T-helper 2 cell (primary cell): ENCODE measurements at regions not wholly inside any gene's neighbourhood (a gene's known extent, or its start where the extent isn't known, plus 50 kb on each side); places are given as distances from the start of the nearest gene placed in this dataset.

ENCODE experiments used
- DNase-seq, 5 experiments: peaks; one replicate each; pipeline versions ENCODE4 v3.0.0 to v3.0.0-alpha.2; 2012 to 2022

GRCh38 chr20:21941941-21942805, 236.7 kb downstream of the PAX1 start:
- no peak for DNase-seq

- DNase-seq = no peak
Observed at GRCh38 chr20:21936720-21937380, 231.4 kb downstream of the PAX1 start.

GRCh38 chr20:21936261-21936660, 230.8 kb downstream of the PAX1 start:
- DNase-seq = no peak

GRCh38 chr20:21933526-21933925, 228.1 kb downstream of the PAX1 start:
- no peak for DNase-seq

GRCh38 chr20:21921251-21921650, 215.8 kb downstream of the PAX1 start:
- no peak for DNase-seq

GRCh38 chr20:21920211-21920610, 214.7 kb downstream of the PAX1 start:
- DNase-seq = no peak

- no peak for DNase-seq
Observed at GRCh38 chr20:21918398-21918797, 212.9 kb downstream of the PAX1 start.

- DNase-seq = no peak
Observed at GRCh38 chr20:21902391-21902790, 196.9 kb downstream of the PAX1 start.

GRCh38 chr20:21901470-21902275, 196.2 kb downstream of the PAX1 start:
- DNase-seq = no peak

- no peak for DNase-seq
Observed at GRCh38 chr20:21900431-21900830, 195.0 kb downstream of the PAX1 start.

GRCh38 chr20:21874921-21875320, 169.5 kb downstream of the PAX1 start:
- DNase-seq = no peak

GRCh38 chr20:21874127-21874526, 168.7 kb downstream of the PAX1 start:
- no peak for DNase-seq

GRCh38 chr20:21873291-21873690, 167.8 kb downstream of the PAX1 start:
- DNase-seq = no peak

GRCh38 chr20:21867811-21868210, 162.3 kb downstream of the PAX1 start:
- no peak for DNase-seq

GRCh38 chr20:21867353-21867752, 161.9 kb downstream of the PAX1 start:
- no peak for DNase-seq

GRCh38 chr20:21862956-21863355, 157.5 kb downstream of the PAX1 start:
- no peak for DNase-seq

- DNase-seq = no peak
Observed at GRCh38 chr20:21862259-21862946, 156.9 kb downstream of the PAX1 start.

- no peak for DNase-seq
Observed at GRCh38 chr20:21840991-21841390, 135.5 kb downstream of the PAX1 start.

- DNase-seq = no peak
Observed at GRCh38 chr20:21839982-21840381, 134.5 kb downstream of the PAX1 start.

GRCh38 chr20:21836346-21836745, 130.9 kb downstream of the PAX1 start:
- DNase-seq = no peak

- DNase-seq = no peak
Observed at GRCh38 chr20:21835042-21835441, 129.6 kb downstream of the PAX1 start.
